ENCODE measurements at regions not wholly inside any gene's neighbourhood (a gene's known extent, or its start where the extent isn't known, plus 50 kb on each side); places are given as distances from the start of the nearest gene placed in this dataset.

DNA sequence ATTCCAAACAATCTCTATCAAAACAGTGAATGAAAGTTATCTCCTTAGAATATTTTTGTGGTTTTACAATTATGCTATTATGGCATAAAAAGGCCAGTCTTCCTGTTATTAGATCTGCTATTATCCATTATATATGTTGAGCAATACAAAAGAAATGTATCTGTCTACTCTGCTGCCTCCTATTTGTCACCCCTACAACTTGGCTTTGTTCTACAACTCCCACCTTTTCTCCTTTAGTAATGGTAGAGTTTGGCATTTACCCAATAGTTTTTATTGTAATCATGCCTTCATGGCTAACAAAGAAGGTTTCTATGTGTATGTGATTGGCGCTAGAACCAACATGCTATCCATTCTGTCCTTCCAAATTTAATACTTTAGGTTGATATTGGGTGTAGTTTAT lies 189.2 kb upstream of the PRDM9 start:
- Histone ChIP-seq H3K36me3 (no peaks in the 10 kb centered on the region), H3K4me1 (no peaks in the 10 kb centered on the region), H3K9me3 (peaks cover 0 to 7% of the 10 kb centered on the region in 2 donors), H3K4me3 (no peak overlapping the region), H3K27me3 (no peaks in the 10 kb centered on the region), H3K27ac (no peak overlapping the region)
- no peak for TF ChIP-seq CTCF (IDR thresholded peaks at IDR 0.05)
- intact Hi-C loops (cut with DNase I) = no loop called here
- no peak for DNase-seq
- no peak for ATAC-seq

DNA sequence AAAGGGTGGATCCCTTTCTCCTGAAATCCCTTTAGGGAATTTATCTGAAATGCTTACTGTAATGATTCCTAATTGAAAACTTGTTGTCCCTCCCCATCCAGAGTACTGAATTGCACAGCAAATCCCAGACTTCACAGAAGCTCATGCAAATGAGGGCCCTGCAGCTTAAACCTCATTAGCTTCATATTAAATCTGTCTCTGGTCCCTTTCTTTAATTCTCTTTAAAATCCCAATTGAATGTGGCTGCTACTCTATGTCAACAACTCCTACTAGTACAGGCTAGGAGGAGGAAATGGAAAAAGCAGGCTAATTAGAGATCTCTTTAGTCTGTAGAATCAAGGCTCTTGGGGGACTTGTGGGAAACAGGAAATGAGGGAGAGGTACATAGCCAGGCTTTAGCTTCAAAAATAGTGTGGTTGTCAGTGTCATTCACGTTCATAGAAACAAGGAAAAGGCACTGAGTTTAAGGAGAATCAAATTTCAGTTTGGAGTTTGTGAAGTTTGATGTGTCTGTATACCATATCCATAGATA lies 191.3 kb upstream of the PRDM9 start:
- peaks cover 0 to 7% of the 10 kb centered on the region in 2 donors for H3K9me3 ChIP-seq
- H3K4me1 ChIP-seq = no peaks in the 10 kb centered on the region
- H3K4me3 ChIP-seq = no peak overlapping the region
- no peaks in the 10 kb centered on the region for H3K36me3 ChIP-seq
- TF ChIP-seq CTCF (IDR thresholded peaks at IDR 0.05) = no peak
- no peak overlapping the region for H3K27ac ChIP-seq
- H3K27me3 ChIP-seq = no peaks in the 10 kb centered on the region
- intact Hi-C loops (cut with DNase I) = no loop called here
- ATAC-seq (no peak), DNase-seq (no peak)

GRCh38 chr5:23314827-23315226 lies 192.6 kb upstream of the PRDM9 start:
- intact Hi-C loops (cut with DNase I) = no loop called here
- H3K36me3 ChIP-seq = no peaks in the 10 kb centered on the region
- no peaks in the 10 kb centered on the region for H3K4me1 ChIP-seq
- no peak for ATAC-seq
- TF ChIP-seq CTCF (IDR thresholded peaks at IDR 0.05) = no peak
- no peak overlapping the region for H3K27ac ChIP-seq
- peaks cover 0 to 7% of the 10 kb centered on the region in 2 donors for H3K9me3 ChIP-seq
- no peak overlapping the region for H3K4me3 ChIP-seq
- H3K27me3 ChIP-seq = no peaks in the 10 kb centered on the region
- no peak for DNase-seq

GRCh38 chr5:23305055-23305454 lies 202.4 kb upstream of the PRDM9 start:
- Histone ChIP-seq H3K9me3 (peaks cover 0 to 9% of the 10 kb centered on the region in 2 donors), H3K27me3 (no peaks in the 10 kb centered on the region), H3K4me3 (no peak overlapping the region), H3K4me1 (no peaks in the 10 kb centered on the region), H3K27ac (no peak overlapping the region), H3K36me3 (no peaks in the 10 kb centered on the region)
- ATAC-seq = no peak
- DNase-seq = peak in 1 of 4 donors; percentile 34
- intact Hi-C loops (cut with DNase I) = no loop called here
- no peak for TF ChIP-seq CTCF (IDR thresholded peaks at IDR 0.05)

GRCh38 chr5:23303836-23304235 lies 203.6 kb upstream of the PRDM9 start:
- Histone ChIP-seq H3K9me3 (peaks cover 0 to 9% of the 10 kb centered on the region in 2 donors), H3K27me3 (no peaks in the 10 kb centered on the region), H3K4me1 (no peaks in the 10 kb centered on the region), H3K27ac (no peak overlapping the region), H3K36me3 (no peaks in the 10 kb centered on the region), H3K4me3 (no peak overlapping the region)
- intact Hi-C loops (cut with DNase I) = no loop called here
- DNase-seq (peak in 1 of 4 donors; percentile 59), ATAC-seq (no peak)
- TF ChIP-seq CTCF (IDR thresholded peaks at IDR 0.05) = no peak

All from left lung (tissue), 4 donors.